ENCODE measurements at regions not wholly inside any gene's neighbourhood (a gene's known extent, or its start where the extent isn't known, plus 50 kb on each side); places are given as distances from the start of the nearest gene placed in this dataset.

DNA sequence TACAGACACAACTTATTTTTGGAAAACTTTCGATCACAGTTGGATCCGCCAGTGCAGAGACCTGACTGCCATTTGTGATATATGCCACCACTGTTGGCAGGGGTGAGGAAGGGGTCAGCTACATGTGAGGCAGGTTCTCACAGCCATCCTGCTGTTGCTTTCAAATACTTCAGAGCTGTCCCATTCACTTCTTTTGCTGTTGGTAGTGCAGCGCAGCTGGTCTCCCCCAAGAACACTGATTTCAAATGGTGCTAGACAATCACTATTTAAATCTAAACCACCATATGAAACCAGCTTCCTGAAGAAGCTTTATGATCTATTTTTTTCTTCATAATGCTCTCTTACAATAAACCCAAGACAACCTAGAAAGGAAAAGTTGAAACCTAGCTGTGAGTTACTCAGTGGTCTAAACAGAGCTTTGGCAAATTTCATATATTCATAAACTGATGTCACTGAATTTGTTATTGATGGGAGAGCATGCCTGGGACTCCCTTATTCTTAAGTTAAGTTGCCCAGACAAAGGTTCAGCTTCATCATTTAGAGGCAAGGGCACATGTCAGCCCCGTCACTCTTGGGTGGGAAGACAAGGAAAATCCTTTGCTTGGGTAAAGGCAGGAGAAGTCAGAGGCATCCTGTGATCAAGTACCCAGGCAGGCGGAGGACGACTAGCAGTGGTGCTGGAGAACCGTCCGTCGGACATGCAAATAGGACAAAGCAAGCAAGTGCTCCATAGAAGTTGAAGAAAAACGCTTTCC, 143.4 kb upstream of the KLF14 start:
- no peaks in the 10 kb centered on the region for H3K27me3 ChIP-seq (ENCODE audit: control insufficient read depth, insufficient read depth, low read length)
- TF ChIP-seq, protein P1, sequence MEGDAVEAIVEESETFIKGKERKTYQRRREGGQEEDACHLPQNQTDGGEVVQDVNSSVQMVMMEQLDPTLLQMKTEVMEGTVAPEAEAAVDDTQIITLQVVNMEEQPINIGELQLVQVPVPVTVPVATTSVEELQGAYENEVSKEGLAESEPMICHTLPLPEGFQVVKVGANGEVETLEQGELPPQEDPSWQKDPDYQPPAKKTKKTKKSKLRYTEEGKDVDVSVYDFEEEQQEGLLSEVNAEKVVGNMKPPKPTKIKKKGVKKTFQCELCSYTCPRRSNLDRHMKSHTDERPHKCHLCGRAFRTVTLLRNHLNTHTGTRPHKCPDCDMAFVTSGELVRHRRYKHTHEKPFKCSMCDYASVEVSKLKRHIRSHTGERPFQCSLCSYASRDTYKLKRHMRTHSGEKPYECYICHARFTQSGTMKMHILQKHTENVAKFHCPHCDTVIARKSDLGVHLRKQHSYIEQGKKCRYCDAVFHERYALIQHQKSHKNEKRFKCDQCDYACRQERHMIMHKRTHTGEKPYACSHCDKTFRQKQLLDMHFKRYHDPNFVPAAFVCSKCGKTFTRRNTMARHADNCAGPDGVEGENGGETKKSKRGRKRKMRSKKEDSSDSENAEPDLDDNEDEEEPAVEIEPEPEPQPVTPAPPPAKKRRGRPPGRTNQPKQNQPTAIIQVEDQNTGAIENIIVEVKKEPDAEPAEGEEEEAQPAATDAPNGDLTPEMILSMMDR (IDR thresholded peaks at IDR 0.05; ENCODE audit: insufficient read depth, low read depth, low read length), result no peak
- H3K4me3 ChIP-seq (ENCODE audit: low read depth, low read length), result no peak overlapping the region
- ChIA-PET CTCF (interaction anchor here (1.0 to 1.2 kb wide), 2 partner anchors 11 to 18 kb away, joined by 3 read pairs; no protein-coding TSS in a partner anchor), POLR2A (interaction anchor here (1.2 kb wide), 1 partner anchor 8 kb away, joined by 5 read pairs; no protein-coding TSS in a partner anchor)
- DNase-seq (ENCODE audit: low read depth), result no peak
- H3K36me3 ChIP-seq (ENCODE audit: control insufficient read depth, insufficient read depth, low read length), result peaks cover 25% of the 10 kb centered on the region

DNA sequence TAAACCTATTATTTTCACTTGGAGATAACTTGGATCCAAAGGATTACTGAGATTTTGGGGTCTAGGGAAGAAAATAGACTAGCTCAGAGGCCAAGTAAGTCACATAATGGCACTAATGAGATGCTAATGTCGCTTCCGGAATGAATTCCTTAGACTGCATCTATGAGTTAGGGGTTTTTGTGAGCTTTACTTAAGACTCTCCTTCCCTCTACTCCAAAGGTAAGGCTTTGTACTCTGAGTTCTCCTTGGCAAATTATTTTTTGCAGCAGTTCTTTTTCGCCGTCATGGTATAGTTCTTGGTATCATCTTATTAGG, 143.9 kb upstream of the KLF14 start:
- Histone ChIP-seq H3K27me3 (ENCODE audit: control insufficient read depth, insufficient read depth, low read length) (no peaks in the 10 kb centered on the region), H3K36me3 (ENCODE audit: control insufficient read depth, insufficient read depth, low read length) (peaks cover 25% of the 10 kb centered on the region), H3K4me3 (ENCODE audit: low read depth, low read length) (no peak overlapping the region)
- ChIA-PET CTCF (interaction anchor here (1.0 to 1.2 kb wide), 2 partner anchors 11 to 17 kb away, joined by 3 read pairs; no protein-coding TSS in a partner anchor), POLR2A (interaction anchor here (0.5 kb wide), 1 partner anchor 11 kb away, joined by 4 read pairs; no protein-coding TSS in a partner anchor)
- TF ChIP-seq, protein P1 (IDR thresholded peaks at IDR 0.05; ENCODE audit: insufficient read depth, low read depth, low read length), result no peak
- DNase-seq (ENCODE audit: low read depth), result no peak

DNA sequence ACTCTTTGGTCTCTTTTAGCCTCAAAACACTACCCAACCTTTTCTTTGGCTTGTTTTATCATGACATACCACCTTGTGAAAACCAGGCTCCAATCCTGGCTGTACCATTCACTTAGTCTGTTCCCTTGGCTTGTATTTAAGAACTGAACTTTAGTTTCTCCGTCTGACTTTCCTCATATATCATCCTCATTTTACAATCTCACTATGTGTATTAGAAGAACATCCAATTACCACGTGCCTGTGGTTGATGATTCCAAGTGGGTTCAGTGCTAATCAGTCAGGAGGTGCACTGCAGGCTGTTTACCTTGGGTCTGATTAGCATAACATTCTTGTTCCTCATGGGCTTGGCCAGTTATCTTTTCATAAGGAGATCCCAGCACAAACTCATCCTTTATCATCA, 144.8 kb upstream of the KLF14 start:
- H3K27me3 ChIP-seq (ENCODE audit: control insufficient read depth, insufficient read depth, low read length), result no peaks in the 10 kb centered on the region
- CTCF ChIA-PET, result no interaction called here
- POLR2A ChIA-PET, result no interaction called here
- TF ChIP-seq, protein P1 (IDR thresholded peaks at IDR 0.05; ENCODE audit: insufficient read depth, low read depth, low read length), result no peak
- DNase-seq (ENCODE audit: low read depth), result no peak
- H3K36me3 ChIP-seq (ENCODE audit: control insufficient read depth, insufficient read depth, low read length), result peaks cover 25% of the 10 kb centered on the region
- H3K4me3 ChIP-seq (ENCODE audit: low read depth, low read length), result no peak overlapping the region

DNA sequence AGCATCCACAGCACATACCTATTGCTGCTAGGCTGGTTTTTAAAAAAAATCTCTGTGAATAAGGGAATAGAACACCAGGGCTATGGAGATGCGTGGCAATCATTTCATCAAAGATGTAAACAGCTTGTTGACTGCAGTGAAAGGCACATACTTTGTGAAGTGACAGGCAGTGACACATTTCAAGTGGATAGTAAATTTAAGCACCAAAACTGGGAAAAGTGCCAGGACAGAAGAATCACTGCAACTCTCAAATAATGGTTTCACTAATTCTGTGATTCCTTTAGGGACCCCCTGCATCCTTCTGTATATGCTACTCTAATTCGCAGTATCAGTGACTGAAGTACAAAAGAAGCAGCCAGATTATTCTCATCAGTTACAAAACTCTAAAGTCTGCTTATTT, 145.2 kb upstream of the KLF14 start:
- CTCF ChIA-PET, result no interaction called here
- POLR2A ChIA-PET, result no interaction called here
- no peak for DNase-seq (ENCODE audit: low read depth)
- Histone ChIP-seq H3K36me3 (ENCODE audit: control insufficient read depth, insufficient read depth, low read length) (peaks cover 23% of the 10 kb centered on the region), H3K27me3 (ENCODE audit: control insufficient read depth, insufficient read depth, low read length) (no peaks in the 10 kb centered on the region), H3K4me3 (ENCODE audit: low read depth, low read length) (no peak overlapping the region)
- TF ChIP-seq, protein P1 (IDR thresholded peaks at IDR 0.05; ENCODE audit: insufficient read depth, low read depth, low read length), result no peak

DNA sequence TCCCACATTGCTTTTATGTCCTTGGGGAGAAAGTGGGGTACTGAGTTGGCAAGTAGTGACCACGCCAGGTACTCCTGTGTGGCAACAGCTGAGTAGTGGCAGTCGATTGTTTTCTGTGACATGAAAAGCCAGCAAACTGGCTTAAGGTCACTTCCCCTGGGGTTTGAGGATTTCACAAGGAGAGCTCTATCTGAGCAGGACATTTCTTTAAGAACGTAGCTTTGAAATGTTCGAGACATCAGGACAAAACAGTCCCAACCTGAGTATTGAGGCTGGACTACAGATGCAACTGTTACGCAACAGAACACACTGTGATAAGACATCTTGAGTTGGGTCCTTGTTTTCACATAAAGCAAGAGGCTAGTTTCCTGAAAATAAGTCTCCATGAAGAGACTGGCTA, 146.7 kb upstream of the KLF14 start:
- H3K36me3 ChIP-seq (ENCODE audit: control insufficient read depth, insufficient read depth, low read length), result peaks cover 29% of the 10 kb centered on the region
- H3K27me3 ChIP-seq (ENCODE audit: control insufficient read depth, insufficient read depth, low read length), result no peaks in the 10 kb centered on the region
- DNase-seq (ENCODE audit: low read depth), result no peak
- TF ChIP-seq, protein P1 (IDR thresholded peaks at IDR 0.05; ENCODE audit: insufficient read depth, low read depth, low read length), result no peak
- POLR2A ChIA-PET, result interaction anchor here (0.5 kb wide), 1 partner anchor 177 kb away, joined by 5 read pairs; no protein-coding TSS in a partner anchor
- CTCF ChIA-PET, result interaction anchor here (0.7 to 1.2 kb wide), 2 partner anchors 16 to 67 kb away, joined by 3 to 4 read pairs; no protein-coding TSS in a partner anchor
- H3K4me3 ChIP-seq (ENCODE audit: low read depth, low read length), result no peak overlapping the region

Measured in BJ (cell line).